ENCODE measurements at regions not wholly inside any gene's neighbourhood (a gene's known extent, or its start where the extent isn't known, plus 50 kb on each side); places are given as distances from the start of the nearest gene placed in this dataset.

- CTCF ChIA-PET: no interaction called here
- no TSS peak for BruUV-seq (replicated peaks)
- Histone ChIP-seq H3K27me3 (ENCODE audit: control insufficient read depth, insufficient read depth, low read length) (peaks cover 3% of the 10 kb centered on the region; the same call in 1 of the 2 replicates), H3K27ac (ENCODE audit: low read length) (no peak overlapping the region), H3K4me3 (ENCODE audit: low read depth in 2 of 2, low read length in 2 of 2) (no peak overlapping the region), H3K36me3 (ENCODE audit: control insufficient read depth, insufficient read depth, low read length) (no peaks in the 10 kb centered on the region; the same call in 1 of the 2 replicates), H3K4me1 (ENCODE audit: control insufficient read depth, insufficient read depth, low read length) (no peaks in the 10 kb centered on the region), H3K9me3 (ENCODE audit: control insufficient read depth, insufficient read depth, low read depth, low read length) (no peaks in the 10 kb centered on the region)
- intact Hi-C loops (cut with micrococcal nuclease; ENCODE audit: unreplicated experiment): no loop called here
- DNase-seq (ENCODE audit: low read depth, low spot score) (no peak), ATAC-seq (no peak)
- POLR2A ChIA-PET: no interaction called here
- in situ Hi-C loops (cut with HindIII; ENCODE audit: low pct_unique_long_range_greater_than_20kb, low sequenced_read_pairs): no loop called here
- TF ChIP-seq SIN3A (IDR thresholded peaks at IDR 0.05; ENCODE audit: borderline replicate concordance, insufficient read depth, low read depth, low read length) (no peak), POLR2AphosphoS5 (IDR thresholded peaks at IDR 0.05; ENCODE audit: low read depth, low read length) (no peak), TCF7L2 (IDR thresholded peaks at IDR 0.05; ENCODE audit: low read depth, low read length) (no peak), REST (IDR thresholded peaks at IDR 0.05; ENCODE audit: insufficient read depth in 1 of 2, low read depth in 2 of 2, low read length in 1 of 2) (no peak)
- TF ChIP-seq, protein P1, sequence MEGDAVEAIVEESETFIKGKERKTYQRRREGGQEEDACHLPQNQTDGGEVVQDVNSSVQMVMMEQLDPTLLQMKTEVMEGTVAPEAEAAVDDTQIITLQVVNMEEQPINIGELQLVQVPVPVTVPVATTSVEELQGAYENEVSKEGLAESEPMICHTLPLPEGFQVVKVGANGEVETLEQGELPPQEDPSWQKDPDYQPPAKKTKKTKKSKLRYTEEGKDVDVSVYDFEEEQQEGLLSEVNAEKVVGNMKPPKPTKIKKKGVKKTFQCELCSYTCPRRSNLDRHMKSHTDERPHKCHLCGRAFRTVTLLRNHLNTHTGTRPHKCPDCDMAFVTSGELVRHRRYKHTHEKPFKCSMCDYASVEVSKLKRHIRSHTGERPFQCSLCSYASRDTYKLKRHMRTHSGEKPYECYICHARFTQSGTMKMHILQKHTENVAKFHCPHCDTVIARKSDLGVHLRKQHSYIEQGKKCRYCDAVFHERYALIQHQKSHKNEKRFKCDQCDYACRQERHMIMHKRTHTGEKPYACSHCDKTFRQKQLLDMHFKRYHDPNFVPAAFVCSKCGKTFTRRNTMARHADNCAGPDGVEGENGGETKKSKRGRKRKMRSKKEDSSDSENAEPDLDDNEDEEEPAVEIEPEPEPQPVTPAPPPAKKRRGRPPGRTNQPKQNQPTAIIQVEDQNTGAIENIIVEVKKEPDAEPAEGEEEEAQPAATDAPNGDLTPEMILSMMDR (IDR thresholded peaks at IDR 0.05): no peak
These were observed 208.7 kb upstream of the NCAM1 start for GRCh38 chr11:112752563-112752962.

GRCh38 chr11:112753706-112754105 lies 207.5 kb upstream of the NCAM1 start:
- no peaks in the 10 kb centered on the region; the same call in 1 of the 2 replicates for H3K36me3 ChIP-seq (ENCODE audit: control insufficient read depth, insufficient read depth, low read length)
- CTCF ChIA-PET: no interaction called here
- POLR2A ChIA-PET: no interaction called here
- ATAC-seq: no peak
- no TSS peak for BruUV-seq (replicated peaks)
- no peak for TF ChIP-seq REST (IDR thresholded peaks at IDR 0.05; ENCODE audit: insufficient read depth in 1 of 2, low read depth in 2 of 2, low read length in 1 of 2)
- TF ChIP-seq TCF7L2 (IDR thresholded peaks at IDR 0.05; ENCODE audit: low read depth, low read length): no peak
- TF ChIP-seq POLR2AphosphoS5 (IDR thresholded peaks at IDR 0.05; ENCODE audit: low read depth, low read length): no peak
- TF ChIP-seq, protein P1 (IDR thresholded peaks at IDR 0.05): no peak
- no peak for TF ChIP-seq SIN3A (IDR thresholded peaks at IDR 0.05; ENCODE audit: borderline replicate concordance, insufficient read depth, low read depth, low read length)
- H3K4me3 ChIP-seq (ENCODE audit: low read depth in 2 of 2, low read length in 2 of 2): no peak overlapping the region
- H3K27me3 ChIP-seq (ENCODE audit: control insufficient read depth, insufficient read depth, low read length): peaks cover 3% of the 10 kb centered on the region; the same call in 1 of the 2 replicates
- H3K27ac ChIP-seq (ENCODE audit: low read length): no peak overlapping the region
- DNase-seq (ENCODE audit: low read depth, low spot score): no peak
- intact Hi-C loops (cut with micrococcal nuclease; ENCODE audit: unreplicated experiment): no loop called here
- H3K9me3 ChIP-seq (ENCODE audit: control insufficient read depth, insufficient read depth, low read depth, low read length): no peaks in the 10 kb centered on the region
- in situ Hi-C loops (cut with HindIII; ENCODE audit: low pct_unique_long_range_greater_than_20kb, low sequenced_read_pairs): no loop called here
- no peaks in the 10 kb centered on the region for H3K4me1 ChIP-seq (ENCODE audit: control insufficient read depth, insufficient read depth, low read length)
